T-helper 1 cell treated with Interleukin-12 subunit alpha and Interleukin-12 subunit beta and Interleukin-4 antibody, amounts not matched to agents 30 ng/mL and 1 ng/mL, for 36 hours (primary cell): ENCODE measurements at regions not wholly inside any gene's neighbourhood (a gene's known extent, or its start where the extent isn't known, plus 50 kb on each side); places are given as distances from the start of the nearest gene placed in this dataset.
"Not testable (repeated sequence)": the region's sequence is repeated elsewhere in the genome, so short reads cannot be mapped to it uniquely, and the experiment has no call there.

Experiments used
- intact Hi-C: fragments of 100-400 bp; cut with micrococcal nuclease; formaldehyde crosslinking; loops from one replicate; pipeline ENCODE4 v1.15.1; 2024

- intact Hi-C loops = no loop called here
These were observed 134.5 kb downstream of the PPP1R3A start for GRCh38 chr7:113784316-113784715.

- intact Hi-C loops = no loop called here
These were observed 135.4 kb downstream of the PPP1R3A start for GRCh38 chr7:113783403-113783802.

- intact Hi-C loops = no loop called here
These were observed 143.0 kb downstream of the PPP1R3A start for GRCh38 chr7:113775804-113776203.

- intact Hi-C loops = no loop called here
These were observed 143.4 kb downstream of the PPP1R3A start for GRCh38 chr7:113775401-113775800.

- intact Hi-C loops = no loop called here
These were observed 144.5 kb downstream of the PPP1R3A start for GRCh38 chr7:113774182-113774807.

GRCh38 chr7:113770146-113770738, 148.6 kb downstream of the PPP1R3A start:
- intact Hi-C loops = no loop called here

GRCh38 chr7:113768387-113768786, 150.4 kb downstream of the PPP1R3A start:
- intact Hi-C loops = no loop called here

GRCh38 chr7:113764401-113765035, 154.3 kb downstream of the PPP1R3A start:
- intact Hi-C loops = no loop called here

GRCh38 chr7:113763226-113763625, 155.6 kb downstream of the PPP1R3A start:
- intact Hi-C loops = no loop called here

GRCh38 chr7:113756250-113756649, 162.6 kb downstream of the PPP1R3A start:
- intact Hi-C loops = no loop called here

- intact Hi-C loops = no loop called here
These were observed 166.1 kb downstream of the PPP1R3A start for GRCh38 chr7:113752689-113753088.

- intact Hi-C loops = no loop called here
These were observed 166.5 kb downstream of the PPP1R3A start for GRCh38 chr7:113752289-113752688.

- intact Hi-C loops = no loop called here
These were observed 167.3 kb downstream of the PPP1R3A start for GRCh38 chr7:113751547-113751946.

- intact Hi-C loops = not testable (repeated sequence)
These were observed 170.4 kb downstream of the PPP1R3A start for GRCh38 chr7:113748385-113748784.

GRCh38 chr7:113742946-113743431, 175.8 kb downstream of the PPP1R3A start:
- intact Hi-C loops = not testable (repeated sequence)

GRCh38 chr7:113742377-113742776, 176.4 kb downstream of the PPP1R3A start:
- intact Hi-C loops = no loop called here

GRCh38 chr7:113731571-113731970, 187.2 kb downstream of the PPP1R3A start:
- intact Hi-C loops = no loop called here

GRCh38 chr7:113730309-113730955, 188.4 kb downstream of the PPP1R3A start:
- intact Hi-C loops = no loop called here

GRCh38 chr7:113727486-113727885, 191.3 kb downstream of the PPP1R3A start:
- intact Hi-C loops = no loop called here

- intact Hi-C loops = no loop called here
These were observed 196.8 kb downstream of the PPP1R3A start for GRCh38 chr7:113722006-113722405.

GRCh38 chr7:113717739-113718138, 201.1 kb downstream of the PPP1R3A start:
- intact Hi-C loops = no loop called here
